Activated CD4-positive, alpha-beta T cell treated with anti-CD3 and anti-CD28 coated beads for 48 hours (primary cell): ENCODE measurements at regions not wholly inside any gene's neighbourhood (a gene's known extent, or its start where the extent isn't known, plus 50 kb on each side); places are given as distances from the start of the nearest gene placed in this dataset.

Experiments
- DNase-seq: peaks from one replicate; pipeline ENCODE4 v3.0.0-alpha.2; 2020

DNA sequence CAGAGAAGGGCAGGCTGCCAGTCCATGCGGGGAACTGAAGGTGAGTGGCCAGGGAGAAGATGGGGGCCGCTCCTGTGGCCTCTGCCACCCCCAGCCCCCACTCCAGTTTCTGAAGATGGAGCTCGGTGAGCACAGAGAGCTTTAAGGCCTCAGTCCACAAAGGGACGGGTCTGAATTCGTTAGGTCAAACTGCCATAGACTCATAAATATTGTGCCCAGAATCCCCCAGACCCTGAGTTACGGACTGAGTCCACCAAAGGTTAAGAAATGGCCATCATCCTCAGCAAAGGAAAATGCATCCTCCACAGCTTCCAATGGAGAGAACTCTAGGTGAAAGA is 344.2 kb downstream of the BUD13 start:
- DNase-seq = no peak

DNA sequence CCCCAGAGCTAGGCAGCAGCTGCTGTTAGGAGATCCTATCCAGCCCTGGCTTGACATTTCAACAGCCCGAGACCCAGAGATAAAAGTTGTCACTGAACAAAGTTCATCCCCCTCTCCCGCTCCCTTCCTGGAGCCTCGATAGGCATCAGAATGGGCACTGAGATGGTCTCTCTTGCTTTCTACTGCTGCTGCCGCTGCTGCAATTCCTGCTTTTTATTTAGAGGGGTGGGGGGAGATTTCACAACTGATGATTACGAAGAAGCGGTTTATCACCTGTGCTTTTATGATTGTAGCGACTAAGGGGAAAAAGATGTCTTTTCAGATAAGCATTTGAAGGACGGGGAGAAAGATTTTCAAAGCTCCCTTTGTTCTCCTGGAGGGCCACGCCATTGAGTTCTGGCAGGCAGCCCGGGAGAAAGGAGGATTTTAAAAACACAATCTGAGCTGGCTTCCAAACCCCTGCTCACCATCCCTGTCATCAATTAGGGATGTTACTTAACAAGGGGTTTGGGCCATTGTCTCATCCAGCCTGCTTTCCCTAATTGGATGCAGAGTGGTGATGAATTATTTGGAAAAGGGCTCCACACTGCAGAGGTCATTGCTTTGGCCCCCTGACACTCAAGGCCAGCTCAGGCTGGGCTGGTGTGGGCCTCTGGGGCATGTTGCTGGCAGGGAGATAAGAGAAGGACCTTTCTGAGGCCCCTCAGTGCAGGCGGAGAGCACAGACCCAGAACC is 344.7 kb downstream of the BUD13 start:
- DNase-seq = no peak

GRCh38 chr11:116427337-116427902 is 345.4 kb downstream of the BUD13 start:
- no peak for DNase-seq

DNA sequence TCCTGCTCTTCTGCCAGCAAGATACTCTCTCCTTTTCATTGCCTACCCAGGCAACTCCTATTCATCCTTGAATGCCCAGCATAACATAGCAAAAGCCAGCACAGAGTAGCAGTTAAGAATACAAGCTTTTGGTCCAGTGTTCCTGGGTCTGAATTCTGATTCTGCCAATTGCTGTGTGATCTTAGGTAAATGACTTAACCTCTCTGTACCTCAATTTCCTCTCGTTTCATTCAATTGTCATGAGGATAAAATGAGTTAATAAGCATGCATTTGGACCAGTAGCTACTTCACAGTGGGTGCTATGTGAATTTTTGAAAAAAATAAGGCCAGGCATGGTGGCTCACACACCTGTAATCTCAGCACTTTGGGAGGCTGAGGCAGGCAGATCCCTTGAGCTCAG is 346.0 kb downstream of the BUD13 start:
- DNase-seq = no peak

GRCh38 chr11:116424615-116425261 is 348.0 kb downstream of the BUD13 start:
- no peak for DNase-seq

DNA sequence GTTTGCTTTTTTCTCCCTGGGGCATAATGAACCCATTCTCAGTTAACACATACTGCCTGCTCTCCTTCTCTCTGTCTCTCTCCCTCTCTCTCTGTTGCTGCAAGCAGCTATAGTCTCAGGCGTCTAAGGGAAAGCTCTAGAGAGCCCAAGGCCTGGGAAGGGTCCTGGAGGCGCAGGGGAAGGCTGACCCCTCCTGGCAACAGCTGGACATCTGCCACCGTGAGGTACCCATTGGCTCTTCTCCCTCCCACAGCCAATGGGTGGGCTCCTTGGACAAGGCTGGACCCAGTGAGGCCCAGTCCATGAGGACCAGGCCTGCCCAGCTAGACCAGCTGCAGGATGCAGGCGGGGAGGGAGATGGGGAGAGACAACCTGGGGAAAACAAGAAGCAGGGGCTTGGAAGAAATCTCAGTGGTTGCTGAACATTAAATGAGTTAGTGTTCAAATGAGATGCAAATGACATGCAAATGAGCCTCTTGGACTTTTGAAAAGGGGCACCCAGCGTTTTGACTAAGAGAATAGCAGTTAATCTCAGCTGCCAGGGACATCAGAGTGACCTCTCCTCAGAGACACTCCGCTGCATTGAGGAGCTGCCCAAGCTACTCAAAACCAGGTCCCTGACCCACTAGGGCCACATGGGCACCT is 349.7 kb downstream of the BUD13 start:
- no peak for DNase-seq

DNA sequence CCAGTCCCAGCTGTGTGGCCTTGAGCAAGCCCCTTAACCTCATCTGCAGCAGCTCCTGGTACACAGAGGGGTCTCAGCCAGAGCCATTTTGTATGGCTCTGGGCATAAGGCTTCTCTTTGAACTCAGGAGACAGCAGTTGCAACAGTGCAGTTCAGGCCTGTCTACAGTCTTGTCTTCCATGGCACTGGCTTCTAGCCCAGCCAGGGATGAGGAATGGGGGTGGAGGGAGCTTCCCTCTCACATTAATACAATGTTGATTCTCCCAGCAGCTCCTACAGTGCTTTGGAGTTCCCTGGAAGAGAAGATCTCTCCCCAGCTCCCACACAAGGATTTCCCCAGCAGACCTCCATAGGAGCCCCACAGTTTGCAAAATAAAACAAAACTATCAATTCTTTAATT is 350.2 kb downstream of the BUD13 start:
- no peak for DNase-seq

- no peak for DNase-seq
Measured at GRCh38 chr11:116421529-116422185, 351.1 kb downstream of the BUD13 start.

- no peak for DNase-seq
Measured at GRCh38 chr11:116420770-116421528, 351.8 kb downstream of the BUD13 start.

GRCh38 chr11:116420030-116420429 is 352.8 kb downstream of the BUD13 start:
- DNase-seq = no peak

- no peak for DNase-seq
Measured at GRCh38 chr11:116418388-116419041, 354.3 kb downstream of the BUD13 start.

DNA sequence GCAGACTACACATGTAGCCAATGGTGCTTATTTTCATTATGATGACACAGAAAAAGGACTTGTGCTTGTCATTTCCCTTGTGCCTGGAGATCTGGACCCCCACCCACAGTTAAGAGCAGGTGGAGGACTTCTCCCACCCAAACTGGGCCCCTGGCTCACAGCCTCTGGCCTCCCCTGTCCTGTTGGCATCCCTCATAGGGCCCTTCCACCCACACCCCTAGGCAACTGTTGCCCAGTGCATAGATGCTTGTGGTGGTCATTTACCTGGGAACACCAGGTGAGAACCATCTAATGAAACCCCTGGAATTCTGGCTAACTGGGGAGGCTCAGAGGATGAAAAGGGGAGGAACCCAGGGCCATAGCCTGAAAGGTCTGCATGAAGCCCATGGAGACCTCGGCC is 355.9 kb downstream of the BUD13 start:
- no peak for DNase-seq

GRCh38 chr11:116415095-116415494 is 357.7 kb downstream of the BUD13 start:
- DNase-seq = no peak

DNA sequence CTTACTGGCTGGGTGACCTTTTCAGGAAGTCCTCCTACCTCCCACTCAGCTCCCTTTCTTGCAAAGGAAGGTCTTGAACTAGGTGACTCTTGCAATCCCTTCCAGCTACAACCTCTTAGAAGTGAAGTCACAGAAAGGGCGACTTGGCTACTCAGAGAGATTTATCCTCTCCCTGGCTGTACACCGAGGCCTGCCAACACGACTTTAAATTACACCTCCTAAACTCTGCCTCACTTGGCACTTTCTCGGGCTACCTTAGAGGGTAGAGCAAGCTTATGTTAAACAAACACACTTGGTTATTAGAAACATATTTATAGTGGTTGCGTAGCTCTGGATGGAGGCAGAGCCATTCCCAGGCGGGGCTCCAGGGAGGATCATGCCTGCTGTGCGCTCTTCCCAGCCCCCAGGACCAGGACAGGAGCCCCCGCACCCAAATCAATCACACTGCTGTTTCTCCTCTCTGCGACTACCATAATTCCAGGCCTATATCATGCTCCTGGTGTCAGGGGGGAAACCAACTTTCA is 358.4 kb downstream of the BUD13 start:
- no peak for DNase-seq

DNA sequence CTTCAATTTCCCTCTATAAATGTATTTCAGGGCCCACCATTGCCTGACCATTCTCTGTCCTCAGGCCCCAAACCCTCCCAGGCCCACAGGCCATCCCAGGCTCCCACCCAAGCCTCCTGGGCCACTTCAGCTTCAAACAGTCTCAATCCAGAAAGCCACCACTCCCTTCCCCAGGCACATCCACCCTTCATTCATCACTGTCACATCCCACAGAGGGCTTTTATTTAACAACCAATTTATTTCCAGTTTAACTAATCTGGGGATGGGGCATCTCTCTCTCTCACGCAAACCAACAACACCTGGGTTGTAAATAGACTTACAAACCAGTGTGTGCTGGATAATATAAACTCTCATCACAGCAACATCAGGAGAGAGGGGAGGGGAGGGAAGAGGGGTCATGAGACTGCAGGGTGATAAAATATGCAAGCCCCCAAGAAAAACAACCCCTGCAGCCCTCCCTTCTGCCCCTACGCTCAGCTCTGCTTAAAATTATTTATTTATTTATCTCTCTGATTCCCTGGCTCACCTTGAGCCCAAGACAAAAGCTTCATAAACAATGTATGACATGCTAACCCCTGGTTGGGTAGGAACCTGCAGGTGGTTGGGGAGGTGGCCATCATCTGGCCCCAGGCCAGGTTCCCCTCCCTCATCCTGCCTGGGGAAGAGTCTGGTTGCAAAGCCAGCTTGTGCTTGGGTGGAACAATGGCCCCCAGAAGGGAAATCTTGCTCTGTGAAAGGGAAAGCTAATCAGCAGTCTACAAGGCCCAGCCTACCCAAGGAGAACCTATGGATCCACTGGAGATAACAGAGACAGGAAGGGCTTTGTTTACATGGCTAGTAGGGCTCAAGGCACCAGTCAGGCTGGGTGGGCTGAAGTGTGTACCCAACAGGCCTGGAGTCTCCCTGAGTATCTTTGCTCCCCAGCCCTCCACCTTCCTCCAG is 359.2 kb downstream of the BUD13 start:
- no peak for DNase-seq

DNA sequence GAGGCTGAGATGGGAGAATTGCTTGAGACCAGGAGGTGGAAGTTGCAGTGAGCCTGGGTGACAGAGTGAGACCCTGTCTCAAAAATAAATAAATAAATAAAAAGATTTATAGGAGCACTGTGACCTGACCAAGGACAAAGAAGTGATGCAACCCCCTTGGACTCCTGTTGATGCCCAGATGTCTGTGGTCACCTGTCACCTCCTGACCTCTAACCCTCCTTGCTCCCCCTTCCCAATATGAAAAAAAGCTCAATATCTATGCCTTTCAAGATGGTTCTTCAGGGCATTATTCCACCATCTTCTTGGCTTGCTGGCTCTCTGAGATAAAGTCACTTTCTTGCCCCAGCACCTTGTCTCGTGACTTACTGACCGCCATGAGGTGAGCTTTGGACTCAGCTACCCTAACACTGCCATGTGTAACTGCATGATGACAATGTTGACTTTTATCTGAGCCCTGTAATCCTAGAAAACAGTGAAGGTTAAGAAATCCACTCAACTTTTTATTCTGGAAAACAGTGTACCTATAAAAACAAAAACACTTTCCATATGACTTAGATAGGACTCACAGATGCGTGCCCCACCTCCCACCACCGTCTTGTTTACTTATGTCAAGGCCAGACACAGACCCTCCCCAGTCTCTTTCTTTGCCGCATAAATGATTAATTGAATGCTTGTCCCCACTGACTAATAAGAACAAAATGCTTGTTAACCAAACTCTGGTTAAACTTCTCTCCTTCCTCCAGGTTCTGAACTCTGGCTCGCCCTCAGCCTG is 360.5 kb downstream of the BUD13 start:
- no peak for DNase-seq

DNA sequence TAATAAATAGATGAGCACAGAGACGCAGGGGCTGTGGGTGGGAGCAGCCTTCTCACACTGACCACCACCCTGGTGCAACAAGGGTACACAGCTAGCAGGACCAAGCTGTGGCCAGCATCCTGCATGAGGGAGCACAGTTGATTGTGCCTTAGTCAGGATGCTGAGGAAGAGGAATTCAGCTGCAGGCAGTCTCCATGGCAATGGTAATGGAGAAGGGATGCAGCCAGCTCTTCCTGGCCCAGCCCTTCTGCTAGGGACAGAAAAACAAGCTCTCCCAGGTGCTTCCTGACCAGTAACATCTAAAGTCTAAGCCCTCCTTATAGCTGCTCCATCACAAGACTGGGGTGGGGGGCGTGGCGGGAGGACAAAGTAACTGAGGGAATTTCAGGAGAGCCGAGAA is 363.5 kb downstream of the BUD13 start:
- DNase-seq = no peak

- DNase-seq = no peak
Measured at GRCh38 chr11:116406042-116406441, 366.7 kb downstream of the BUD13 start.

DNA sequence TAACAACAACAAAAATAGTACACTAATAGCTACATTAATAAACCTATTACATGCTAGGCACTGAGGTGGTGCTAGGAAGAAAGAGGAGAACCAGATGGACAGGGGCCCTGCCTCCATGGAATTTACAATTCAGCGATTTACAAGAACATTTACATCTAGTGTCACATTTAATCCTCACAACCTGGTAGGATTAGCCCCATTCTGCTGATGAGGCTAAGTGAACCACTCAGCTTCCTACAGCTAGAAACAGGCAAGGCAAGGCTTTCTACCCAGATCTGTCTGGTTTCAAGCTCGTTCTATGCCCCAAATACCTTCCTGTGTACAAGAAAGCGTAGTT is 368.4 kb downstream of the BUD13 start:
- DNase-seq = no peak
